SK-N-MC (cell line): ENCODE measurements at regions not wholly inside any gene's neighbourhood (a gene's known extent, or its start where the extent isn't known, plus 50 kb on each side); places are given as distances from the start of the nearest gene placed in this dataset.

Experiments used
- EZH2 ChIP-seq: fragments of 200-600 bp; sonication (generic); IDR thresholded peaks from one replicate; pipeline ENCODE4 v1.6.1; 2017; ENCODE audit warnings: antibody characterized with exemption
- FOXP2 ChIP-seq: optimal IDR thresholded peaks from 2 replicates; pipeline ENCODE3; 2011; ENCODE audit warnings: mild to moderate bottlenecking, moderate library complexity; ENCODE audit not compliant: insufficient read depth; ENCODE audit errors: extremely low read length, control extremely low read depth
- POLR2AphosphoS5 ChIP-seq: IDR thresholded peaks from 2 replicates; pipeline ENCODE4 v1.6.1; 2012; ENCODE audit warnings: mild to moderate bottlenecking, low read depth, low read length, borderline replicate concordance

- TF ChIP-seq POLR2AphosphoS5: no peak
- no peak for TF ChIP-seq EZH2
- no peak for TF ChIP-seq FOXP2
Measured at GRCh38 chr12:65611396-65611795, 212.9 kb upstream of the HMGA2 start.
